Esophagus muscularis mucosa (tissue), 4 donors: ENCODE measurements at regions not wholly inside any gene's neighbourhood (a gene's known extent, or its start where the extent isn't known, plus 50 kb on each side); places are given as distances from the start of the nearest gene placed in this dataset.
"Not testable (repeated sequence)": the region's sequence is repeated elsewhere in the genome, so short reads cannot be mapped to it uniquely, and the experiment has no call there.

Experiments used
- DNase-seq: peaks from one replicate; pipeline ENCODE4 v3.0.0-alpha.2; 2017; ENCODE audit errors: extremely low spot score
- H3K27ac ChIP-seq, 4 donors: fragments of 200-600 bp; sonication (generic); replicated peaks in 1 of 4; 1 replicate in 3 of 4; 2 replicates in 1 of 4; pipeline ENCODE4 v1.5.1; 2016 to 2019; ENCODE audit warnings: mild to moderate bottlenecking in 1 of 4
- H3K27me3 ChIP-seq, 4 donors: fragments of 200-600 bp; sonication (generic); one replicate each; pipeline versions ENCODE4 v1.5.1 to v1.6.0; 2016 to 2019
- H3K36me3 ChIP-seq, 4 donors: fragments of 200-600 bp; sonication (generic); one replicate each; pipeline ENCODE4 v1.5.1; 2016 to 2019
- H3K4me1 ChIP-seq, 4 donors: fragments of 200-600 bp; sonication (generic); one replicate each; pipeline ENCODE4 v1.5.1; 2016 to 2019
- H3K4me3 ChIP-seq, 4 donors: fragments of 200-600 bp; sonication (generic); 1 replicate in 2 of 4; 2 replicates in 2 of 4; pipeline ENCODE4 v1.5.1; 2016 to 2019; ENCODE audit warnings: mild to moderate bottlenecking in 4 of 4, moderate library complexity in 1 of 4
- H3K9me3 ChIP-seq, 4 donors: fragments of 200-600 bp; sonication (generic); 1 replicate in 3 of 4; 2 replicates in 1 of 4; pipeline ENCODE4 v1.5.1; 2016 to 2019
- EP300 ChIP-seq: sonication (generic); formaldehyde crosslinking; IDR thresholded peaks from one replicate; pipeline ENCODE4 v1.6.1; 2017; ENCODE audit warnings: antibody characterized with exemption
- POLR2A ChIP-seq: fragments of 450-650 bp; IDR thresholded peaks from one replicate; pipeline ENCODE4 v1.6.1; 2017; ENCODE audit warnings: antibody characterized with exemption, moderate library complexity, mild to moderate bottlenecking, low read depth
- POLR2AphosphoS5 ChIP-seq, 2 donors: sonication (generic); formaldehyde crosslinking; IDR thresholded peaks; one replicate each; pipeline ENCODE4 v1.6.1; 2017; ENCODE audit warnings: antibody characterized with exemption in 2 of 2
- WGBS: methylation state at CpG from one replicate; pipeline ENCODE4 v1.1.5; 2018; 5-methylcytosine and 5-hydroxymethylcytosine counted together
- intact Hi-C: fragments of 100-400 bp; cut with DNase I; formaldehyde crosslinking; loops from one replicate; pipeline ENCODE4 v1.15.1; 2023
- TF ChIP-seq, protein P1 (sequence below), 3 experiments: fragments of 200-600 bp in 2 of 3; fragments of 450-650 bp in 1 of 3; sonication (generic) in 2 of 3; IDR thresholded peaks; one replicate each; pipeline ENCODE4 v1.5.1; 2017 to 2019; ENCODE audit warnings: antibody characterized with exemption in 3 of 3, mild to moderate bottlenecking in 2 of 3, moderate library complexity in 1 of 3

DNA sequence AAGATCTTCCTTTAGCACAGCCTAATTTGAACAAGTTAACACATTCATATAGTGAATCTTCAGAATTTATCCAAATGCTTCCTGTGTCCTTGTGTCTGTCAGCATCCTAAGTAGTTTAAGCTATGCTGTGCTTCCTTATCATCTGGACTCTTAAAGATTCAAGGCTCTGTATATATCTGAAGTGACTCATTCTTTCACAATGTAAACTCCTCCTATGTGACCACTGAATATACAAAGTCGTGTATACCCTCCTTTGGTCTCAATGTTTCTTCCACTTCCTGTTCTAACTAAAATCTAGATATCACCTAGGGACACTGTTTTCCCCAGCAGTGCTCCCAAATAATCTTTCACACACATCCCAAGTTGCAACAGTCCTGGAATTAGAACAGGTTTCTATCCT lies 935.7 kb upstream of the NUDT12 start:
- intact Hi-C loops, result no loop called here
- no peaks in the 10 kb centered on the region for H3K4me1 ChIP-seq
- no peaks in the 10 kb centered on the region for H3K27me3 ChIP-seq
- no peaks in the 10 kb centered on the region for H3K9me3 ChIP-seq
- DNase-seq, result no peak
- H3K27ac ChIP-seq, result no peak overlapping the region
- TF ChIP-seq POLR2A (no peak), POLR2AphosphoS5 (IDR thresholded peaks at IDR 0.05) (no peak), EP300 (no peak)
- TF ChIP-seq, protein P1, sequence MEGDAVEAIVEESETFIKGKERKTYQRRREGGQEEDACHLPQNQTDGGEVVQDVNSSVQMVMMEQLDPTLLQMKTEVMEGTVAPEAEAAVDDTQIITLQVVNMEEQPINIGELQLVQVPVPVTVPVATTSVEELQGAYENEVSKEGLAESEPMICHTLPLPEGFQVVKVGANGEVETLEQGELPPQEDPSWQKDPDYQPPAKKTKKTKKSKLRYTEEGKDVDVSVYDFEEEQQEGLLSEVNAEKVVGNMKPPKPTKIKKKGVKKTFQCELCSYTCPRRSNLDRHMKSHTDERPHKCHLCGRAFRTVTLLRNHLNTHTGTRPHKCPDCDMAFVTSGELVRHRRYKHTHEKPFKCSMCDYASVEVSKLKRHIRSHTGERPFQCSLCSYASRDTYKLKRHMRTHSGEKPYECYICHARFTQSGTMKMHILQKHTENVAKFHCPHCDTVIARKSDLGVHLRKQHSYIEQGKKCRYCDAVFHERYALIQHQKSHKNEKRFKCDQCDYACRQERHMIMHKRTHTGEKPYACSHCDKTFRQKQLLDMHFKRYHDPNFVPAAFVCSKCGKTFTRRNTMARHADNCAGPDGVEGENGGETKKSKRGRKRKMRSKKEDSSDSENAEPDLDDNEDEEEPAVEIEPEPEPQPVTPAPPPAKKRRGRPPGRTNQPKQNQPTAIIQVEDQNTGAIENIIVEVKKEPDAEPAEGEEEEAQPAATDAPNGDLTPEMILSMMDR (IDR thresholded peaks at IDR 0.05), result no peak
- no peak overlapping the region for H3K4me3 ChIP-seq
- H3K36me3 ChIP-seq, result no peaks in the 10 kb centered on the region
- WGBS, result 32% methylated on average over 1 of the region's 1 CpG

DNA sequence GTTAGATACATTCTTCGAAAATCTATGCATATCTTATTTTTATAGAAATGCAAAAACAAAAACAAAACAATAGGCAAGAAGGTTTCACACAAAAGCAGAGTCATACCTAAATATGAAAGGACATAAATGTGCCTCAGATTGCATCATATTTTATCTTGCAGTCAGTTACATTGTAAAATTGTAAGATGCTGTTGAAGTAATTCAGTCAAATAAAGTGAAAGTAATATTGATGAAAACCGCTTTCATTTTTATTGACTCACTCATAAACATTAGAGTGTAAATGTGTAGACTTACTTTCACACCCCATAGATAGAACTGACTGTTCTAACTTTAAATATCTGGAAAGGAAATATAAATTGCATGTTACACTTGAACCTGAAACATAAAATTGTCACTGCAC lies 931.5 kb upstream of the NUDT12 start:
- no peak for DNase-seq
- H3K36me3 ChIP-seq, result no peaks in the 10 kb centered on the region
- no peaks in the 10 kb centered on the region for H3K9me3 ChIP-seq
- intact Hi-C loops, result no loop called here
- H3K4me1 ChIP-seq, result no peaks in the 10 kb centered on the region
- H3K27ac ChIP-seq, result no peak overlapping the region
- no peaks in the 10 kb centered on the region for H3K27me3 ChIP-seq
- TF ChIP-seq POLR2A, result no peak
- TF ChIP-seq POLR2AphosphoS5 (IDR thresholded peaks at IDR 0.05), result no peak
- TF ChIP-seq EP300, result no peak
- TF ChIP-seq, protein P1 (IDR thresholded peaks at IDR 0.05), result no peak
- H3K4me3 ChIP-seq, result no peak overlapping the region
- WGBS, result 92% methylated on average over 2 of the region's 2 CpGs

DNA sequence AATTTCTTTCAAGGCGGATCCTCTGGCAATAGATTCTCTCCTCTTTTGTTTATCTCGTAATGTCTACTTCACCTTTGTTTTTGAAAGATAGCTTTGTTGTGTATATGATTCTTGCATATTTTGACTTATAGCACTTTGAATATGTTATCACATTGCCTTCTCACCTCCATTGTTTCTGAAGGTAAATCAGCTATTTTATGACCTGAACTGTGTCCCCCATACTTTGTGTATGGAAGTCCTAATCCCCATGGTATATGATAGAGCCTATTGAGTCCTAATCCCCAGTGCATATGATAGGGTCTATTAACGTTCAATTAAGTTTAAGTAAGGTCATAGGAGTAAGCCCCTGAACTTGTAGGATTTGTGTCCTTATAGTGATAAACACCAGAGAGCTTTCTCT lies 910.2 kb upstream of the NUDT12 start:
- H3K27ac ChIP-seq, result no peak overlapping the region
- TF ChIP-seq EP300, result no peak
- TF ChIP-seq, protein P1 (IDR thresholded peaks at IDR 0.05), result no peak
- H3K4me1 ChIP-seq, result no peaks in the 10 kb centered on the region
- H3K9me3 ChIP-seq, result peaks cover 0 to 25% (median 12%) of the 10 kb centered on the region in 4 donors
- intact Hi-C loops, result no loop called here
- no peak for DNase-seq
- no peaks in the 10 kb centered on the region for H3K36me3 ChIP-seq
- no peaks in the 10 kb centered on the region for H3K27me3 ChIP-seq
- no peak overlapping the region for H3K4me3 ChIP-seq
- WGBS, result 86% methylated on average over 3 of the region's 3 CpGs

DNA sequence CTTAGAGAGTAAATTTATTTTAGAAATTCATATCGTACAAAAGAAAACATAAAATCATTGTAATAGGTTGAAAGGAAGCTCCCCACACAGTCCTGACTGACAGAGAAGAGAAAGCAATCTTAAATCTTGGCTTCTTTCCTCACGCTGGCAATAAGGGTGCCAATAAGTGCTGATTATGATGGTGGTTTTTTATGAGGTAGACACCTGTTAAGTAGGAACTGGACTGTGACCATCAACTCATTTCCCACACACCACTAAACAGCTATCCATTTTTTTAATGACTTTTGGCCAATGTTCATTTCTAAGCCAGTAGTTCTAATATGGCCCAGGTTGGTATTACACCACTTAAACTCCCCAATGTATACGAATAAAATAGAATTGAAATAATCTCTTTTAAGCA lies 893.5 kb upstream of the NUDT12 start:
- 92% methylated on average over 3 of the region's 3 CpGs for WGBS

DNA sequence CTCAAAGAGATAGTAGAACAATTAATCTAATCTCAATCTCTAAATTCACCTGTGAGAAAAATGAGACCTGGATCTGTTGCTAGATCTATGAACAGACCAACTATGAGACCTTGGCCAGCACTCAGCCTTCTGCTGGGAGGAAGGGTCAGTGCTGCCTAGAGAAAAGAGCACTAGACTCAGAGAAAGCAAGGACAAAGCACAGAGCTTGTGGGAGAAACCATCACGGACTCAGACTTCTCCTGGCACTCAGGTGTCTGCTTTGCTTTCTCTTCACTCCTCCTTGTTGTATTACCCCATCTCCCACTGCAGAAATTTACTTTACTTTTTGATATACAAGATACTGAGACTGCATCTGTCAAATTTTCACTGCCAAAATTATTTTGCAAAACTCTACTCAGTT lies 890.0 kb upstream of the NUDT12 start:
- Histone ChIP-seq H3K27ac (no peak overlapping the region), H3K9me3 (no peaks in the 10 kb centered on the region), H3K27me3 (no peaks in the 10 kb centered on the region), H3K4me1 (no peaks in the 10 kb centered on the region), H3K4me3 (no peak overlapping the region), H3K36me3 (no peaks in the 10 kb centered on the region)
- no peak for TF ChIP-seq EP300
- TF ChIP-seq, protein P1 (IDR thresholded peaks at IDR 0.05), result no peak
- TF ChIP-seq POLR2AphosphoS5 (IDR thresholded peaks at IDR 0.05), result no peak
- no peak for TF ChIP-seq POLR2A
- intact Hi-C loops, result no loop called here
- DNase-seq, result no peak
- WGBS, result 83% methylated on average over 1 of the region's 1 CpG

More for the DNA sequence above, 893.5 kb upstream of the NUDT12 start:
- TF ChIP-seq POLR2AphosphoS5 (IDR thresholded peaks at IDR 0.05) (no peak), EP300 (no peak), POLR2A (no peak)
- TF ChIP-seq, protein P1 (IDR thresholded peaks at IDR 0.05), result no peak
- Histone ChIP-seq H3K9me3 (peaks cover 0 to 6% (median 3%) of the 10 kb centered on the region in 4 donors), H3K36me3 (no peaks in the 10 kb centered on the region), H3K4me3 (no peak overlapping the region), H3K27me3 (no peaks in the 10 kb centered on the region), H3K27ac (no peak overlapping the region), H3K4me1 (no peaks in the 10 kb centered on the region)
- no peak for DNase-seq
- intact Hi-C loops, result no loop called here

DNA sequence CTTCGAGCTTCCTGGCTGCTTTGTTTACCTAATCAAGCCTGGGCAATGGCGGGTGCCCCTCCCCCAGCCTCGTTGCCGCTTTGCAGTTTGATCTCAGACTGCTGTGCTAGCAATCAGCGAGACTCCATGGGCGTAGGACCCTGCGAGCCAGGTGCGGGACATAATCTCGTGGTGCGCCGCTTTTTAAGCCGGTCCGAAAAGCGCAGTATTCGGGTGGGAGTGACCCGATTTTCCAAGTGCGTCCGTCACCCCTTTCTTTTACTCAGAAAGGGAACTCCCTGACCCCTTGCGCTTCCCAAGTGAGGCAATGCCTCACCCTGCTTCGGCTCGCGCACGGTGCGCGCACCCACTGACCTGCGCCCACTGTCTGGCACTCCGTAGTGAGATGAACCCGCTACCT lies 889.3 kb upstream of the NUDT12 start:
- H3K4me3 ChIP-seq, H3K4me1 ChIP-seq, DNase-seq, H3K27me3 ChIP-seq, H3K36me3 ChIP-seq, H3K9me3 ChIP-seq, H3K27ac ChIP-seq, intact Hi-C loops: not testable (repeated sequence)
- WGBS, result 98% methylated on average over 28 of the region's 28 CpGs
